Endodermal cell (in vitro differentiated cells): ENCODE measurements at regions not wholly inside any gene's neighbourhood (a gene's known extent, or its start where the extent isn't known, plus 50 kb on each side); places are given as distances from the start of the nearest gene placed in this dataset.

Source experiments
- DNase-seq: peaks from one replicate; pipeline ENCODE4 v3.0.0-alpha.2; 2017
- H3K27ac ChIP-seq: 2 replicates; pipeline ENCODE4 v1.5.1; 2013; ENCODE audit warnings: mild to moderate bottlenecking, low read depth, low read length, moderate library complexity
- H3K27me3 ChIP-seq: 2 replicates; pipeline ENCODE4 v1.6.1; 2013; ENCODE audit warnings: mild to moderate bottlenecking, low read length, moderate library complexity; ENCODE audit not compliant: insufficient read depth, control insufficient read depth, poor library complexity, severe bottlenecking
- H3K36me3 ChIP-seq: 2 replicates; pipeline ENCODE4 v1.7.0; 2013; ENCODE audit warnings: mild to moderate bottlenecking, low read length, moderate library complexity; ENCODE audit not compliant: control insufficient read depth, insufficient read depth
- H3K4me1 ChIP-seq: one replicate; pipeline ENCODE4 v1.7.0; 2013; ENCODE audit warnings: low read length; ENCODE audit not compliant: control insufficient read depth, insufficient read depth
- H3K4me3 ChIP-seq: 2 replicates; pipeline ENCODE4 v1.5.1; 2013; ENCODE audit warnings: mild to moderate bottlenecking, low read length, moderate library complexity
- H3K9ac ChIP-seq: 2 replicates; pipeline ENCODE4 v1.6.1; 2013; ENCODE audit warnings: mild to moderate bottlenecking, low read length, moderate library complexity; ENCODE audit not compliant: poor library complexity, severe bottlenecking; ENCODE audit errors: extremely low read depth
- H3K9me3 ChIP-seq: 2 replicates; pipeline ENCODE4 v1.6.1; 2013; ENCODE audit warnings: mild to moderate bottlenecking, low read length, moderate library complexity; ENCODE audit not compliant: control insufficient read depth
- H3K27ac Mint-ChIP-seq: 2 replicates; pipeline ENCODE4 v1.8.0; 2020; ENCODE audit warnings: mixed read lengths
- H3K27me3 Mint-ChIP-seq: 2 replicates; pipeline ENCODE4 v1.8.0; 2021; ENCODE audit warnings: mild to moderate bottlenecking, mixed read lengths; ENCODE audit not compliant: insufficient read depth
- H3K36me3 Mint-ChIP-seq: 2 replicates; pipeline ENCODE4 v1.8.0; 2020; ENCODE audit warnings: low read depth, mixed read lengths
- H3K4me1 Mint-ChIP-seq: 2 replicates; pipeline ENCODE4 v1.8.0; 2020; ENCODE audit warnings: mixed read lengths
- H3K4me3 Mint-ChIP-seq: 2 replicates; pipeline ENCODE4 v1.8.0; 2020; ENCODE audit warnings: mild to moderate bottlenecking, moderate library complexity, mixed read lengths
- H3K9me3 Mint-ChIP-seq: 2 replicates; pipeline ENCODE4 v1.8.0; 2020; ENCODE audit warnings: mild to moderate bottlenecking, mixed read lengths
- CTCF ChIP-seq: fragments of 200-600 bp; sonication (generic); conservative IDR thresholded peaks from 2 replicates; pipeline ENCODE4 v1.5.0; 2021; ENCODE audit warnings: antibody characterized with exemption, mild to moderate bottlenecking
- WGBS, 2 experiments: methylation state at CpG; one replicate each; pipeline versions ENCODE4 v1.1.5 to v1.1.7; 2013; ENCODE audit warnings: missing lambda C conversion rate in 2 of 2, mixed read lengths in 1 of 2; ENCODE audit not compliant: insufficient coverage in 1 of 2, insufficient read length in 1 of 2; 5-methylcytosine and 5-hydroxymethylcytosine counted together

- Mint-ChIP-seq H3K4me3 (no peak overlapping the region), H3K27me3 (no peaks in the 10 kb centered on the region), H3K27ac (no peak overlapping the region), H3K36me3 (no peaks in the 10 kb centered on the region), H3K9me3 (no peaks in the 10 kb centered on the region), H3K4me1 (no peaks in the 10 kb centered on the region)
- Histone ChIP-seq H3K4me3 (no peak overlapping the region), H3K36me3 (no peaks in the 10 kb centered on the region), H3K27me3 (no peaks in the 10 kb centered on the region), H3K9me3 (no peaks in the 10 kb centered on the region), H3K27ac (no peak overlapping the region), H3K9ac (no peak overlapping the region), H3K4me1 (no peaks in the 10 kb centered on the region)
- 86 to 89% methylated on average over 6 to 10 of the region's 10 CpGs for WGBS, 2 experiments
- peak; percentile 30 for DNase-seq
- TF ChIP-seq CTCF: no peak
These were observed 200.3 kb upstream of the PPP2R2D start for GRCh38 chr10:131700506-131700905.

GRCh38 chr10:131701131-131701947 lies 199.5 kb upstream of the PPP2R2D start:
- no peaks in the 10 kb centered on the region for H3K4me1 Mint-ChIP-seq
- no peak for TF ChIP-seq CTCF
- 88 to 91% methylated on average over 10 to 15 of the region's 15 CpGs for WGBS, 2 experiments
- H3K9me3 ChIP-seq: no peaks in the 10 kb centered on the region
- H3K36me3 ChIP-seq: no peaks in the 10 kb centered on the region
- H3K4me3 Mint-ChIP-seq: no peak overlapping the region
- no peak overlapping the region for H3K27ac Mint-ChIP-seq
- peak; percentile 21 for DNase-seq
- peaks cover 3% of the 10 kb centered on the region for H3K9me3 Mint-ChIP-seq
- H3K36me3 Mint-ChIP-seq: no peaks in the 10 kb centered on the region
- H3K27ac ChIP-seq: no peak overlapping the region
- no peak overlapping the region for H3K9ac ChIP-seq
- no peaks in the 10 kb centered on the region for H3K27me3 ChIP-seq
- H3K4me1 ChIP-seq: no peaks in the 10 kb centered on the region
- no peaks in the 10 kb centered on the region for H3K27me3 Mint-ChIP-seq
- H3K4me3 ChIP-seq: no peak overlapping the region

- H3K4me3 ChIP-seq: no peak overlapping the region
- no peaks in the 10 kb centered on the region for H3K27me3 ChIP-seq
- no peak overlapping the region for H3K9ac ChIP-seq
- H3K4me1 ChIP-seq: no peaks in the 10 kb centered on the region
- no peak for TF ChIP-seq CTCF
- peak; percentile 39 for DNase-seq
- peaks cover 2% of the 10 kb centered on the region for H3K27me3 Mint-ChIP-seq
- no peaks in the 10 kb centered on the region for H3K4me1 Mint-ChIP-seq
- 90 to 93% methylated on average over 16 to 23 of the region's 23 CpGs for WGBS, 2 experiments
- H3K36me3 Mint-ChIP-seq: no peaks in the 10 kb centered on the region
- no peaks in the 10 kb centered on the region for H3K36me3 ChIP-seq
- H3K27ac Mint-ChIP-seq: no peak overlapping the region
- no peak overlapping the region for H3K4me3 Mint-ChIP-seq
- peaks cover 17% of the 10 kb centered on the region for H3K9me3 Mint-ChIP-seq
- no peak overlapping the region for H3K27ac ChIP-seq
- no peaks in the 10 kb centered on the region for H3K9me3 ChIP-seq
These were observed 198.1 kb upstream of the PPP2R2D start for GRCh38 chr10:131702531-131703356.
